KMS-11 (cell line): ENCODE measurements at regions not wholly inside any gene's neighbourhood (a gene's known extent, or its start where the extent isn't known, plus 50 kb on each side); places are given as distances from the start of the nearest gene placed in this dataset.

Experiments
- H2AFZ ChIP-seq: fragments of 200-600 bp; sonication (generic); 2 replicates; pipeline ENCODE4 v1.6.1; 2016; ENCODE audit warnings: antibody characterized with exemption, mixed run types, low read depth
- H3K27ac ChIP-seq: fragments of 200-600 bp; sonication (generic); 2 replicates; pipeline ENCODE4 v1.6.1; 2016; ENCODE audit warnings: mild to moderate bottlenecking, mixed run types
- H3K27me3 ChIP-seq: fragments of 200-600 bp; sonication (generic); 2 replicates; pipeline ENCODE4 v1.6.1; 2017; ENCODE audit warnings: mild to moderate bottlenecking, low read depth, mixed run types, moderate library complexity; ENCODE audit not compliant: insufficient read depth
- H3K36me3 ChIP-seq: fragments of 200-600 bp; sonication (generic); 2 replicates; pipeline ENCODE4 v1.6.1; 2017; ENCODE audit warnings: mild to moderate bottlenecking, mixed run types; ENCODE audit not compliant: insufficient read depth
- H3K4me1 ChIP-seq: fragments of 200-600 bp; sonication (generic); 2 replicates; pipeline ENCODE4 v1.6.1; 2016; ENCODE audit warnings: mild to moderate bottlenecking, low read depth, mixed run types; ENCODE audit not compliant: poor library complexity, severe bottlenecking
- H3K4me2 ChIP-seq: fragments of 200-600 bp; sonication (generic); 2 replicates; pipeline ENCODE4 v1.7.0; 2016; ENCODE audit warnings: mild to moderate bottlenecking, mixed run types
- H3K4me3 ChIP-seq: fragments of 200-600 bp; sonication (generic); IDR thresholded peaks from 2 replicates; pipeline ENCODE4 v1.6.1; 2017; ENCODE audit warnings: low read depth, low read length, mixed read lengths; ENCODE audit not compliant: insufficient read depth
- H3K79me2 ChIP-seq: fragments of 200-600 bp; sonication (generic); 2 replicates; pipeline ENCODE4 v1.6.1; 2016; ENCODE audit warnings: low read depth, mixed run types; ENCODE audit not compliant: insufficient read depth
- H3K9ac ChIP-seq: fragments of 200-600 bp; sonication (generic); 2 replicates; pipeline ENCODE4 v1.6.1; 2016; ENCODE audit warnings: mild to moderate bottlenecking, mixed run types
- H4K20me1 ChIP-seq: fragments of 200-600 bp; sonication (generic); 2 replicates; pipeline ENCODE4 v1.6.1; 2016; ENCODE audit warnings: mild to moderate bottlenecking, mixed run types; ENCODE audit not compliant: insufficient read depth
- CTCF ChIP-seq: fragments of 200-600 bp; sonication (generic); conservative IDR thresholded peaks from 2 replicates; pipeline ENCODE4 v1.6.1; 2017; ENCODE audit warnings: low read depth, mild to moderate bottlenecking, antibody characterized with exemption, low read length, moderate library complexity, mixed read lengths

GRCh38 chr2:204219196-204219595 lies 282.6 kb downstream of the ICOS start:
- Histone ChIP-seq H4K20me1 (no peaks in the 10 kb centered on the region), H2AFZ (no peak overlapping the region), H3K36me3 (no peaks in the 10 kb centered on the region), H3K4me1 (no peaks in the 10 kb centered on the region), H3K27ac (no peak overlapping the region), H3K79me2 (no peaks in the 10 kb centered on the region), H3K9ac (no peak overlapping the region), H3K4me3 (no peak overlapping the region), H3K4me2 (no peak overlapping the region), H3K27me3 (no peaks in the 10 kb centered on the region)
- TF ChIP-seq CTCF: no peak

- Histone ChIP-seq H3K9ac (no peak overlapping the region), H3K27me3 (no peaks in the 10 kb centered on the region), H3K4me2 (no peak overlapping the region), H3K4me1 (no peaks in the 10 kb centered on the region), H4K20me1 (no peaks in the 10 kb centered on the region), H3K36me3 (no peaks in the 10 kb centered on the region), H3K27ac (no peak overlapping the region), H3K4me3 (no peak overlapping the region), H2AFZ (no peak overlapping the region), H3K79me2 (no peaks in the 10 kb centered on the region)
- TF ChIP-seq CTCF: no peak
These were observed 284.3 kb downstream of the ICOS start for GRCh38 chr2:204220896-204221295.

- Histone ChIP-seq H3K4me2 (no peak overlapping the region), H3K27me3 (no peaks in the 10 kb centered on the region)
These were observed 286.5 kb downstream of the ICOS start for GRCh38 chr2:204223046-204223445.

GRCh38 chr2:204223544-204223943 lies 287.0 kb downstream of the ICOS start:
- Histone ChIP-seq H3K79me2 (no peaks in the 10 kb centered on the region), H2AFZ (no peak overlapping the region), H3K4me2 (no peak overlapping the region), H3K4me1 (no peaks in the 10 kb centered on the region), H3K27me3 (no peaks in the 10 kb centered on the region), H3K36me3 (no peaks in the 10 kb centered on the region), H3K27ac (no peak overlapping the region), H3K9ac (no peak overlapping the region), H4K20me1 (no peaks in the 10 kb centered on the region), H3K4me3 (no peak overlapping the region)
- no peak for TF ChIP-seq CTCF

More at GRCh38 chr2:204223046-204223445, 286.5 kb downstream of the ICOS start:
- H3K36me3 ChIP-seq: no peaks in the 10 kb centered on the region
- H3K4me3 ChIP-seq: no peak overlapping the region
- H3K9ac ChIP-seq: no peak overlapping the region
- no peaks in the 10 kb centered on the region for H3K79me2 ChIP-seq
- no peak overlapping the region for H2AFZ ChIP-seq
- H3K4me1 ChIP-seq: no peaks in the 10 kb centered on the region
- no peaks in the 10 kb centered on the region for H4K20me1 ChIP-seq
- no peak overlapping the region for H3K27ac ChIP-seq
- TF ChIP-seq CTCF: no peak

GRCh38 chr2:204225671-204226073 lies 289.1 kb downstream of the ICOS start:
- no peaks in the 10 kb centered on the region for H3K79me2 ChIP-seq
- no peak overlapping the region for H3K27ac ChIP-seq
- H3K4me3 ChIP-seq: no peak overlapping the region
- H3K36me3 ChIP-seq: no peaks in the 10 kb centered on the region
- no peaks in the 10 kb centered on the region for H3K4me1 ChIP-seq
- H4K20me1 ChIP-seq: no peaks in the 10 kb centered on the region
- no peak overlapping the region for H3K4me2 ChIP-seq
- H2AFZ ChIP-seq: no peak overlapping the region
- TF ChIP-seq CTCF: no peak
- no peaks in the 10 kb centered on the region for H3K27me3 ChIP-seq
- H3K9ac ChIP-seq: no peak overlapping the region
